ENCODE measurements at regions not wholly inside any gene's neighbourhood (a gene's known extent, or its start where the extent isn't known, plus 50 kb on each side); places are given as distances from the start of the nearest gene placed in this dataset.

DNA sequence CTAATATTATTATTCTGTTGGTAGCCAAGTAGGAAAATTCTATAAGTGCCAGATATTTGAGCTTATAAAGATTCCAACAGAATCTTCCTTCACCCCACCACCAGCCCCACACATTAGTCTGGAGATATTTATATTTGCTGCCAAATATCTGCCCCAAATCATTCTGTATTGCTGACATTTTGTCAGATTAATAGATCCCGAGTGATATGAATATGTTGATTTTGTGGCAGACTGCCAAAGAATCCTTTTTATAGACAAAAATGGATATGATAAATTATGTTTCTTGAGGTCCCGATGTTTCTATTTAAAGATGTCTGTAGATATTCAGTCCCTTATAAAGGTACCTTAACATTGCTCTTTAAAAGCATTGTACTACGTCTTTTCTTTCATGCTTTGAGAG, 162.2 kb upstream of the KCNJ16 start:
- no peaks in the 10 kb centered on the region for H3K9me3 ChIP-seq (ENCODE audit: low read length)
- peak overlapping the region; percentile 94 for H3K27ac ChIP-seq (ENCODE audit: low read length)
- H3K27me3 ChIP-seq (ENCODE audit: insufficient read depth, low read depth, low read length), result no peaks in the 10 kb centered on the region
- H3K4me3 ChIP-seq (ENCODE audit: low read length), result peak overlapping the region; percentile 49
- TF ChIP-seq EP300 (conservative IDR thresholded peaks at IDR 0.05; ENCODE audit: poor library complexity, severe bottlenecking) (peak; percentile 97), SMC3 (conservative IDR thresholded peaks at IDR 0.05; ENCODE audit: poor library complexity) (peak; percentile 27), POLR2AphosphoS5 (IDR thresholded peaks at IDR 0.05) (peak; percentile 69)
- TF ChIP-seq, protein P1, sequence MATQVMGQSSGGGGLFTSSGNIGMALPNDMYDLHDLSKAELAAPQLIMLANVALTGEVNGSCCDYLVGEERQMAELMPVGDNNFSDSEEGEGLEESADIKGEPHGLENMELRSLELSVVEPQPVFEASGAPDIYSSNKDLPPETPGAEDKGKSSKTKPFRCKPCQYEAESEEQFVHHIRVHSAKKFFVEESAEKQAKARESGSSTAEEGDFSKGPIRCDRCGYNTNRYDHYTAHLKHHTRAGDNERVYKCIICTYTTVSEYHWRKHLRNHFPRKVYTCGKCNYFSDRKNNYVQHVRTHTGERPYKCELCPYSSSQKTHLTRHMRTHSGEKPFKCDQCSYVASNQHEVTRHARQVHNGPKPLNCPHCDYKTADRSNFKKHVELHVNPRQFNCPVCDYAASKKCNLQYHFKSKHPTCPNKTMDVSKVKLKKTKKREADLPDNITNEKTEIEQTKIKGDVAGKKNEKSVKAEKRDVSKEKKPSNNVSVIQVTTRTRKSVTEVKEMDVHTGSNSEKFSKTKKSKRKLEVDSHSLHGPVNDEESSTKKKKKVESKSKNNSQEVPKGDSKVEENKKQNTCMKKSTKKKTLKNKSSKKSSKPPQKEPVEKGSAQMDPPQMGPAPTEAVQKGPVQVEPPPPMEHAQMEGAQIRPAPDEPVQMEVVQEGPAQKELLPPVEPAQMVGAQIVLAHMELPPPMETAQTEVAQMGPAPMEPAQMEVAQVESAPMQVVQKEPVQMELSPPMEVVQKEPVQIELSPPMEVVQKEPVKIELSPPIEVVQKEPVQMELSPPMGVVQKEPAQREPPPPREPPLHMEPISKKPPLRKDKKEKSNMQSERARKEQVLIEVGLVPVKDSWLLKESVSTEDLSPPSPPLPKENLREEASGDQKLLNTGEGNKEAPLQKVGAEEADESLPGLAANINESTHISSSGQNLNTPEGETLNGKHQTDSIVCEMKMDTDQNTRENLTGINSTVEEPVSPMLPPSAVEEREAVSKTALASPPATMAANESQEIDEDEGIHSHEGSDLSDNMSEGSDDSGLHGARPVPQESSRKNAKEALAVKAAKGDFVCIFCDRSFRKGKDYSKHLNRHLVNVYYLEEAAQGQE (IDR thresholded peaks at IDR 0.05; ENCODE audit: borderline replicate concordance), result no peak
- H3K9me2 ChIP-seq (ENCODE audit: insufficient read depth, low read length), result no peaks in the 10 kb centered on the region
- H2AFZ ChIP-seq (ENCODE audit: low read depth, low read length), result no peak overlapping the region
- no peaks in the 10 kb centered on the region for H3K36me3 ChIP-seq (ENCODE audit: insufficient read depth, low read length)
- H3F3A ChIP-seq (ENCODE audit: insufficient read depth, low read length, poor library complexity, severe bottlenecking), result no peaks in the 10 kb centered on the region
- H3K79me2 ChIP-seq (replicated peaks; ENCODE audit: insufficient read depth, low read length), result no peaks in the 10 kb centered on the region
- H3K4me2 ChIP-seq (ENCODE audit: low read length), result peak overlapping the region; percentile 24
- peak overlapping the region; percentile 62 for H3K9ac ChIP-seq (ENCODE audit: low read length)
- no peaks in the 10 kb centered on the region for H4K20me1 ChIP-seq (ENCODE audit: insufficient read depth)

- H2AFZ ChIP-seq (ENCODE audit: low read depth, low read length), result no peak overlapping the region
- H3K9ac ChIP-seq (ENCODE audit: low read length), result peak overlapping the region; percentile 62
- no peaks in the 10 kb centered on the region for H3F3A ChIP-seq (ENCODE audit: insufficient read depth, low read length, poor library complexity, severe bottlenecking)
- H3K9me2 ChIP-seq (ENCODE audit: insufficient read depth, low read length), result no peaks in the 10 kb centered on the region
- H4K20me1 ChIP-seq (ENCODE audit: insufficient read depth), result no peaks in the 10 kb centered on the region
- H3K4me3 ChIP-seq (ENCODE audit: low read length), result peak overlapping the region; percentile 49
- peak overlapping the region; percentile 24 for H3K4me2 ChIP-seq (ENCODE audit: low read length)
- peak overlapping the region; percentile 94 for H3K27ac ChIP-seq (ENCODE audit: low read length)
- H3K36me3 ChIP-seq (ENCODE audit: insufficient read depth, low read length), result no peaks in the 10 kb centered on the region
- H3K9me3 ChIP-seq (ENCODE audit: low read length), result no peaks in the 10 kb centered on the region
- no peaks in the 10 kb centered on the region for H3K27me3 ChIP-seq (ENCODE audit: insufficient read depth, low read depth, low read length)
- TF ChIP-seq TAF1 (IDR thresholded peaks at IDR 0.05; ENCODE audit: low read depth), result no peak
- no peak for TF ChIP-seq POLR2AphosphoS5 (IDR thresholded peaks at IDR 0.05)
- no peak for TF ChIP-seq EZH2 (IDR thresholded peaks at IDR 0.05; ENCODE audit: borderline replicate concordance, insufficient read depth, low read length, poor library complexity, severe bottlenecking)
- TF ChIP-seq EP300 (conservative IDR thresholded peaks at IDR 0.05; ENCODE audit: poor library complexity, severe bottlenecking), result no peak
- TF ChIP-seq MXI1 (conservative IDR thresholded peaks at IDR 0.05; ENCODE audit: poor library complexity, severe bottlenecking), result no peak
- no peak for TF ChIP-seq CTCF (IDR thresholded peaks at IDR 0.05; ENCODE audit: poor library complexity, severe bottlenecking)
- TF ChIP-seq, protein P1 (IDR thresholded peaks at IDR 0.05; ENCODE audit: borderline replicate concordance), result no peak
- H3K79me2 ChIP-seq (replicated peaks; ENCODE audit: insufficient read depth, low read length), result no peaks in the 10 kb centered on the region
Measured at GRCh38 chr17:69913216-69913615, 161.8 kb upstream of the KCNJ16 start.
